H9 (cell line): ENCODE measurements at regions not wholly inside any gene's neighbourhood (a gene's known extent, or its start where the extent isn't known, plus 50 kb on each side); places are given as distances from the start of the nearest gene placed in this dataset.

Experiments
- DNase-seq: peaks from one replicate; pipeline ENCODE4 v3.0.0-alpha.2; 2017
- H2AFZ ChIP-seq: one replicate; pipeline ENCODE4 v1.6.1; 2013; ENCODE audit warnings: mild to moderate bottlenecking, low read length, control low read depth, moderate library complexity
- H2AK5ac ChIP-seq: 2 replicates; pipeline ENCODE4 v1.6.1; 2013; ENCODE audit warnings: low read length, control low read depth, mixed read lengths; ENCODE audit not compliant: insufficient read length
- H2BK120ac ChIP-seq: one replicate; pipeline ENCODE4 v1.6.1; 2013; ENCODE audit warnings: low read depth, mild to moderate bottlenecking, low read length, control low read depth, inconsistent platforms; ENCODE audit not compliant: poor library complexity, severe bottlenecking
- H2BK12ac ChIP-seq: 2 replicates; pipeline ENCODE4 v1.6.1; 2013; ENCODE audit warnings: low read length, control low read depth, mixed read lengths, low read depth; ENCODE audit not compliant: insufficient read length
- H2BK15ac ChIP-seq: 2 replicates; pipeline ENCODE4 v1.6.1; 2013; ENCODE audit warnings: low read depth, low read length, control low read depth
- H2BK20ac ChIP-seq: one replicate; pipeline ENCODE4 v1.6.1; 2013; ENCODE audit warnings: low read depth, mild to moderate bottlenecking, low read length, control low read depth, inconsistent platforms; ENCODE audit not compliant: poor library complexity, severe bottlenecking
- H2BK5ac ChIP-seq: 2 replicates; pipeline ENCODE4 v1.6.1; 2013; ENCODE audit warnings: low read length, control low read depth, mixed read lengths; ENCODE audit not compliant: insufficient read length
- H3K14ac ChIP-seq: 2 replicates; pipeline ENCODE4 v1.6.1; 2013; ENCODE audit warnings: low read length, control low read depth; ENCODE audit not compliant: insufficient read depth
- H3K18ac ChIP-seq: 2 replicates; pipeline ENCODE4 v1.6.1; 2013; ENCODE audit warnings: low read depth, mild to moderate bottlenecking, mixed read lengths, low read length, control low read depth; ENCODE audit not compliant: insufficient read length
- H3K23ac ChIP-seq: 2 replicates; pipeline ENCODE4 v1.6.1; 2013; ENCODE audit warnings: low read length, control low read depth, mixed read lengths, low read depth; ENCODE audit not compliant: insufficient read length
- H3K23me2 ChIP-seq: 2 replicates; pipeline ENCODE4 v1.6.1; 2013; ENCODE audit warnings: low read depth, mild to moderate bottlenecking, mixed read lengths, low read length, control low read depth; ENCODE audit not compliant: insufficient read length, poor library complexity, severe bottlenecking
- H3K27ac ChIP-seq: 2 replicates; pipeline ENCODE4 v1.5.1; 2013; ENCODE audit warnings: low read length, control low read depth, mixed read lengths, low read depth; ENCODE audit not compliant: insufficient read length
- H3K27me3 ChIP-seq: 2 replicates; pipeline ENCODE4 v1.6.1; 2013; ENCODE audit warnings: low read length, control low read depth, inconsistent platforms; ENCODE audit not compliant: insufficient read depth
- H3K4ac ChIP-seq: 2 replicates; pipeline ENCODE4 v1.6.1; 2013; ENCODE audit warnings: low read depth, mild to moderate bottlenecking, control low read depth, inconsistent platforms, low read length, moderate library complexity
- H3K4me1 ChIP-seq: 2 replicates; pipeline ENCODE4 v1.6.1; 2013; ENCODE audit warnings: low read length, control low read depth, inconsistent platforms; ENCODE audit not compliant: insufficient read depth
- H3K4me2 ChIP-seq: 2 replicates; pipeline ENCODE4 v1.6.1; 2013; ENCODE audit warnings: low read length, control low read depth, mixed read lengths; ENCODE audit not compliant: insufficient read length, insufficient read depth
- H3K56ac ChIP-seq: 2 replicates; pipeline ENCODE4 v1.6.1; 2013; ENCODE audit warnings: low read depth, mild to moderate bottlenecking, mixed read lengths, low read length, control low read depth; ENCODE audit not compliant: insufficient read length
- H3K79me1 ChIP-seq: 2 replicates; pipeline ENCODE4 v1.6.1; 2013; ENCODE audit warnings: low read depth, mild to moderate bottlenecking, moderate library complexity, low read length, control low read depth, inconsistent platforms; ENCODE audit not compliant: insufficient read depth, poor library complexity, severe bottlenecking
- H3K79me2 ChIP-seq: 2 replicates; pipeline ENCODE4 v1.6.1; 2013; ENCODE audit warnings: low read length, control low read depth, inconsistent platforms; ENCODE audit not compliant: insufficient read depth
- H3K9ac ChIP-seq: 2 replicates; pipeline ENCODE4 v1.6.1; 2013; ENCODE audit warnings: low read length, control low read depth, mixed read lengths; ENCODE audit not compliant: insufficient read length; ENCODE audit errors: extremely low read depth
- H3K9me3 ChIP-seq: one replicate; pipeline ENCODE4 v1.6.1; 2013; ENCODE audit warnings: low read depth, low read length, inconsistent platforms; ENCODE audit not compliant: control insufficient read depth
- H3T11ph ChIP-seq: one replicate; pipeline ENCODE4 v1.6.1; 2013; ENCODE audit warnings: mild to moderate bottlenecking, low read length, control low read depth, inconsistent platforms
- H4K20me1 ChIP-seq: one replicate; pipeline ENCODE4 v1.6.1; 2013; ENCODE audit not compliant: control insufficient read depth, insufficient read length, insufficient read depth
- H4K5ac ChIP-seq: 2 replicates; pipeline ENCODE4 v1.6.1; 2013; ENCODE audit warnings: low read depth, mild to moderate bottlenecking, mixed read lengths, low read length, control low read depth; ENCODE audit not compliant: insufficient read length
- H4K8ac ChIP-seq: replicated peaks from 2 replicates; pipeline ENCODE4 v1.6.1; 2013; ENCODE audit warnings: low read length, control low read depth, mixed read lengths, low read depth; ENCODE audit not compliant: insufficient read length
- H4K91ac ChIP-seq: 2 replicates; pipeline ENCODE4 v1.6.1; 2013; ENCODE audit warnings: low read depth, mild to moderate bottlenecking, moderate library complexity, mixed read lengths, low read length, control low read depth; ENCODE audit not compliant: insufficient read length
- H3K27ac Mint-ChIP-seq, 3 experiments: 2 replicates in 2 of 3; 3 replicates in 1 of 3; pipeline ENCODE4 v1.8.0; 2020 to 2021; ENCODE audit warnings: mixed read lengths in 3 of 3, mild to moderate bottlenecking in 1 of 3, moderate library complexity in 1 of 3
- H3K27me3 Mint-ChIP-seq: 2 replicates; pipeline ENCODE4 v1.8.0; 2021; ENCODE audit warnings: low read depth, mild to moderate bottlenecking, moderate library complexity, mixed read lengths
- H3K36me3 Mint-ChIP-seq, 3 experiments: 2 replicates in 2 of 3; 3 replicates in 1 of 3; pipeline ENCODE4 v1.8.0; 2020 to 2021; ENCODE audit warnings: low read depth in 3 of 3, mixed read lengths in 3 of 3; ENCODE audit not compliant: insufficient read depth in 1 of 3
- H3K4me1 Mint-ChIP-seq, 2 experiments: 2 replicates each; pipeline ENCODE4 v1.8.0; 2020; ENCODE audit warnings: mixed read lengths in 2 of 2
- H3K4me3 Mint-ChIP-seq, 2 experiments: 2 replicates in 1 of 2; 3 replicates in 1 of 2; pipeline ENCODE4 v1.8.0; 2020 to 2021; ENCODE audit warnings: mild to moderate bottlenecking in 2 of 2, mixed read lengths in 2 of 2, moderate library complexity in 1 of 2
- H3K9me3 Mint-ChIP-seq, 2 experiments: 2 replicates in 1 of 2; 3 replicates in 1 of 2; pipeline ENCODE4 v1.8.0; 2020; ENCODE audit warnings: mild to moderate bottlenecking in 2 of 2, mixed read lengths in 2 of 2, moderate library complexity in 1 of 2
- CTCF ChIP-seq: fragments of 200-600 bp; sonication (generic); conservative IDR thresholded peaks from 3 replicates; pipeline ENCODE4 v1.8.0; 2021; ENCODE audit warnings: antibody characterized with exemption, mild to moderate bottlenecking

GRCh38 chr13:30850867-30851211, 55.2 kb upstream of the MEDAG start:
- Histone ChIP-seq H2BK5ac (no peak overlapping the region), H3K23me2 (no peaks in the 10 kb centered on the region), H2BK120ac (no peak overlapping the region), H3K4me2 (no peak overlapping the region), H3K9ac (no peak overlapping the region), H3K9me3 (no peaks in the 10 kb centered on the region), H3K79me1 (no peaks in the 10 kb centered on the region), H4K20me1 (no peaks in the 10 kb centered on the region), H3K27ac (no peak overlapping the region), H3K27me3 (no peaks in the 10 kb centered on the region), H3K4me1 (no peaks in the 10 kb centered on the region), H2BK15ac (no peak overlapping the region), H4K8ac (no peak overlapping the region), H2AFZ (no peak overlapping the region), H2AK5ac (no peak overlapping the region), H3K4ac (no peak overlapping the region), H3K18ac (no peak overlapping the region), H2BK20ac (no peak overlapping the region), H3K56ac (no peak overlapping the region), H4K5ac (no peak overlapping the region), H2BK12ac (no peak overlapping the region), H4K91ac (no peak overlapping the region), H3K79me2 (no peaks in the 10 kb centered on the region), H3K23ac (no peak overlapping the region), H3T11ph (no peak overlapping the region), H3K14ac (no peak overlapping the region)
- Mint-ChIP-seq H3K27me3 (peaks cover 4% of the 10 kb centered on the region), H3K4me1 (peaks cover 6% of the 10 kb centered on the region in 2 experiments), H3K4me3 (no peak overlapping the region), H3K27ac (no peak overlapping the region), H3K9me3 (peaks cover 0 to 2% of the 10 kb centered on the region in 2 experiments; a peak in 2 of 5 replicates), H3K36me3 (no peaks in the 10 kb centered on the region)
- DNase-seq = no peak
- no peak for TF ChIP-seq CTCF
